ENCODE measurements at regions not wholly inside any gene's neighbourhood (a gene's known extent, or its start where the extent isn't known, plus 50 kb on each side); places are given as distances from the start of the nearest gene placed in this dataset.
"Not testable (repeated sequence)": the region's sequence is repeated elsewhere in the genome, so short reads cannot be mapped to it uniquely, and the experiment has no call there.

GRCh38 chr9:62860939-62861860 is 1671.4 kb downstream of the SPATA31A7 start:
- not testable (repeated sequence) for H3K27me3 ChIP-seq (ENCODE audit: control insufficient read depth in 1 of 2, insufficient read depth in 2 of 2, low read length in 2 of 2)

GRCh38 chr9:62862180-62862579 is 1672.3 kb downstream of the SPATA31A7 start:
- not testable (repeated sequence) for H3K27me3 ChIP-seq (ENCODE audit: control insufficient read depth in 1 of 2, insufficient read depth in 2 of 2, low read length in 2 of 2); H3K9ac ChIP-seq (ENCODE audit: low read depth in 1 of 2, low read length in 2 of 2); H3K4me3 ChIP-seq (ENCODE audit: low read depth in 1 of 2, low read length in 2 of 2); H3K4me1 ChIP-seq (ENCODE audit: control insufficient read depth in 1 of 2, insufficient read depth in 2 of 2, low read length in 2 of 2); H3K36me3 ChIP-seq (ENCODE audit: control insufficient read depth in 1 of 2, insufficient read depth in 2 of 2, low read length in 2 of 2); H3K27ac ChIP-seq (ENCODE audit: low read depth, low read length); H3K9me3 ChIP-seq (ENCODE audit: control insufficient read depth in 1 of 2, low read length in 2 of 2)

More at GRCh38 chr9:62860939-62861860, 1671.4 kb downstream of the SPATA31A7 start:
- not testable (repeated sequence) for H3K4me3 ChIP-seq (ENCODE audit: low read depth in 1 of 2, low read length in 2 of 2); H3K27ac ChIP-seq (ENCODE audit: low read depth, low read length); H3K9me3 ChIP-seq (ENCODE audit: control insufficient read depth in 1 of 2, low read length in 2 of 2); H3K9ac ChIP-seq (ENCODE audit: low read depth in 1 of 2, low read length in 2 of 2); H3K4me1 ChIP-seq (ENCODE audit: control insufficient read depth in 1 of 2, insufficient read depth in 2 of 2, low read length in 2 of 2); H3K36me3 ChIP-seq (ENCODE audit: control insufficient read depth in 1 of 2, insufficient read depth in 2 of 2, low read length in 2 of 2)

GRCh38 chr9:62863319-62863718 is 1673.5 kb downstream of the SPATA31A7 start:
- H3K27me3 ChIP-seq (ENCODE audit: control insufficient read depth in 1 of 2, insufficient read depth in 2 of 2, low read length in 2 of 2); H3K4me3 ChIP-seq (ENCODE audit: low read depth in 1 of 2, low read length in 2 of 2); H3K4me1 ChIP-seq (ENCODE audit: control insufficient read depth in 1 of 2, insufficient read depth in 2 of 2, low read length in 2 of 2); H3K27ac ChIP-seq (ENCODE audit: low read depth, low read length); H3K9me3 ChIP-seq (ENCODE audit: control insufficient read depth in 1 of 2, low read length in 2 of 2); H3K9ac ChIP-seq (ENCODE audit: low read depth in 1 of 2, low read length in 2 of 2); H3K36me3 ChIP-seq (ENCODE audit: control insufficient read depth in 1 of 2, insufficient read depth in 2 of 2, low read length in 2 of 2): not testable (repeated sequence)

GRCh38 chr9:62863867-62864266 is 1674.0 kb downstream of the SPATA31A7 start:
- H3K4me3 ChIP-seq (ENCODE audit: low read depth in 1 of 2, low read length in 2 of 2); H3K4me1 ChIP-seq (ENCODE audit: control insufficient read depth in 1 of 2, insufficient read depth in 2 of 2, low read length in 2 of 2); H3K9me3 ChIP-seq (ENCODE audit: control insufficient read depth in 1 of 2, low read length in 2 of 2); H3K36me3 ChIP-seq (ENCODE audit: control insufficient read depth in 1 of 2, insufficient read depth in 2 of 2, low read length in 2 of 2); H3K27ac ChIP-seq (ENCODE audit: low read depth, low read length); H3K9ac ChIP-seq (ENCODE audit: low read depth in 1 of 2, low read length in 2 of 2); H3K27me3 ChIP-seq (ENCODE audit: control insufficient read depth in 1 of 2, insufficient read depth in 2 of 2, low read length in 2 of 2): not testable (repeated sequence)

- H3K4me1 ChIP-seq (ENCODE audit: control insufficient read depth in 1 of 2, insufficient read depth in 2 of 2, low read length in 2 of 2); H3K9ac ChIP-seq (ENCODE audit: low read depth in 1 of 2, low read length in 2 of 2); H3K27me3 ChIP-seq (ENCODE audit: control insufficient read depth in 1 of 2, insufficient read depth in 2 of 2, low read length in 2 of 2); H3K9me3 ChIP-seq (ENCODE audit: control insufficient read depth in 1 of 2, low read length in 2 of 2); H3K27ac ChIP-seq (ENCODE audit: low read depth, low read length); H3K4me3 ChIP-seq (ENCODE audit: low read depth in 1 of 2, low read length in 2 of 2); H3K36me3 ChIP-seq (ENCODE audit: control insufficient read depth in 1 of 2, insufficient read depth in 2 of 2, low read length in 2 of 2): not testable (repeated sequence)
These were observed 1674.9 kb downstream of the SPATA31A7 start for GRCh38 chr9:62864481-62865469.

- H3K4me3 ChIP-seq (ENCODE audit: low read depth in 1 of 2, low read length in 2 of 2); H3K9me3 ChIP-seq (ENCODE audit: control insufficient read depth in 1 of 2, low read length in 2 of 2); H3K4me1 ChIP-seq (ENCODE audit: control insufficient read depth in 1 of 2, insufficient read depth in 2 of 2, low read length in 2 of 2); H3K36me3 ChIP-seq (ENCODE audit: control insufficient read depth in 1 of 2, insufficient read depth in 2 of 2, low read length in 2 of 2); H3K27ac ChIP-seq (ENCODE audit: low read depth, low read length); H3K27me3 ChIP-seq (ENCODE audit: control insufficient read depth in 1 of 2, insufficient read depth in 2 of 2, low read length in 2 of 2); H3K9ac ChIP-seq (ENCODE audit: low read depth in 1 of 2, low read length in 2 of 2): not testable (repeated sequence)
These were observed 1679.2 kb downstream of the SPATA31A7 start for GRCh38 chr9:62869061-62869460.

- not testable (repeated sequence) for H3K9me3 ChIP-seq (ENCODE audit: control insufficient read depth in 1 of 2, low read length in 2 of 2); H3K4me1 ChIP-seq (ENCODE audit: control insufficient read depth in 1 of 2, insufficient read depth in 2 of 2, low read length in 2 of 2); H3K9ac ChIP-seq (ENCODE audit: low read depth in 1 of 2, low read length in 2 of 2); H3K36me3 ChIP-seq (ENCODE audit: control insufficient read depth in 1 of 2, insufficient read depth in 2 of 2, low read length in 2 of 2); H3K27ac ChIP-seq (ENCODE audit: low read depth, low read length); H3K4me3 ChIP-seq (ENCODE audit: low read depth in 1 of 2, low read length in 2 of 2); H3K27me3 ChIP-seq (ENCODE audit: control insufficient read depth in 1 of 2, insufficient read depth in 2 of 2, low read length in 2 of 2)
These were observed 1681.9 kb downstream of the SPATA31A7 start for GRCh38 chr9:62871765-62872164.

- not testable (repeated sequence) for H3K9ac ChIP-seq (ENCODE audit: low read depth in 1 of 2, low read length in 2 of 2); H3K4me3 ChIP-seq (ENCODE audit: low read depth in 1 of 2, low read length in 2 of 2); H3K27me3 ChIP-seq (ENCODE audit: control insufficient read depth in 1 of 2, insufficient read depth in 2 of 2, low read length in 2 of 2); H3K27ac ChIP-seq (ENCODE audit: low read depth, low read length); H3K36me3 ChIP-seq (ENCODE audit: control insufficient read depth in 1 of 2, insufficient read depth in 2 of 2, low read length in 2 of 2); H3K4me1 ChIP-seq (ENCODE audit: control insufficient read depth in 1 of 2, insufficient read depth in 2 of 2, low read length in 2 of 2); H3K9me3 ChIP-seq (ENCODE audit: control insufficient read depth in 1 of 2, low read length in 2 of 2)
These were observed 1684.4 kb downstream of the SPATA31A7 start for GRCh38 chr9:62874213-62874612.

GRCh38 chr9:62874745-62875599 is 1685.1 kb downstream of the SPATA31A7 start:
- not testable (repeated sequence) for H3K4me3 ChIP-seq (ENCODE audit: low read depth in 1 of 2, low read length in 2 of 2); H3K9ac ChIP-seq (ENCODE audit: low read depth in 1 of 2, low read length in 2 of 2); H3K27ac ChIP-seq (ENCODE audit: low read depth, low read length); H3K4me1 ChIP-seq (ENCODE audit: control insufficient read depth in 1 of 2, insufficient read depth in 2 of 2, low read length in 2 of 2); H3K27me3 ChIP-seq (ENCODE audit: control insufficient read depth in 1 of 2, insufficient read depth in 2 of 2, low read length in 2 of 2); H3K9me3 ChIP-seq (ENCODE audit: control insufficient read depth in 1 of 2, low read length in 2 of 2); H3K36me3 ChIP-seq (ENCODE audit: control insufficient read depth in 1 of 2, insufficient read depth in 2 of 2, low read length in 2 of 2)

Data from duodenal mucosa (tissue), 2 donors.